ENCODE measurements at regions not wholly inside any gene's neighbourhood (a gene's known extent, or its start where the extent isn't known, plus 50 kb on each side); places are given as distances from the start of the nearest gene placed in this dataset.

DNA sequence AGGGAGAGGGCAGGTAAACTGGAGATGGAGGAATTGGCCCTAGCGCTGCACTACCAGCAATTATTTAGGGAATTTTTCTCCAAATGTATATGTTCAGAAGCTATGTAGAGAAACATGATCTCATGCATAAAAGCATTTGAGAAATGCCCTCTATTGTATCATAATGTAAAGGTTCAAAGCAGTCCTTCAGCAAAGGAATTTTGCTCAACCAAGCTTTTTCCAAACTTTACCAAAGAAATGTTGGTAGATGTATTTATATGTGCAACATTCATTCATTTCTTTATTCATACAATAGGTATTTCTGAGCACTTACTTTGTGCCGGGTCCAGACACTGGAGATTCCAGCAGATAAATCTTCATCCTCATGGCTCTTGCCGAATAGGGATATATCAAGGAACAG is 64.4 kb downstream of the XCL1 start:
- Histone ChIP-seq H3K27me3 (no peaks in the 10 kb centered on the region), H3K4me1 (no peaks in the 10 kb centered on the region), H3K27ac (no peak overlapping the region), H4K20me1 (ENCODE audit: low read depth) (no peaks in the 10 kb centered on the region), H3K79me2 (ENCODE audit: low read depth) (no peaks in the 10 kb centered on the region), H3K4me3 (no peak overlapping the region), H2AFZ (replicated peaks) (no peak overlapping the region), H3K9me3 (ENCODE audit: low read depth) (no peaks in the 10 kb centered on the region), H3F3A (ENCODE audit: low read depth) (no peaks in the 10 kb centered on the region), H3K4me2 (no peak overlapping the region), H3K9ac (no peak overlapping the region), H3K36me3 (no peaks in the 10 kb centered on the region)
- H3K36me3 Mint-ChIP-seq: no peaks in the 10 kb centered on the region
- no peak for DNase-seq (ENCODE audit: low spot score)
- no peaks in the 10 kb centered on the region for H3K4me1 Mint-ChIP-seq
- no peak for TF ChIP-seq CTCF (IDR thresholded peaks at IDR 0.05)
- no peak for TF ChIP-seq EZH2phosphoT487 (IDR thresholded peaks at IDR 0.05)
- no peak for TF ChIP-seq EZH2 (IDR thresholded peaks at IDR 0.05)
- no peak overlapping the region for H3K27ac Mint-ChIP-seq
- peaks cover 4% of the 10 kb centered on the region for H3K27me3 Mint-ChIP-seq (ENCODE audit: insufficient read depth, low read depth)
- no peaks in the 10 kb centered on the region for H3K9me3 Mint-ChIP-seq
- no peak overlapping the region for H3K4me3 Mint-ChIP-seq

GRCh38 chr1:168643152-168643551 is 66.7 kb downstream of the XCL1 start:
- Histone ChIP-seq H3K79me2 (ENCODE audit: low read depth) (no peaks in the 10 kb centered on the region), H3K27ac (no peak overlapping the region), H3K4me1 (no peaks in the 10 kb centered on the region), H3K4me3 (no peak overlapping the region), H3F3A (ENCODE audit: low read depth) (no peaks in the 10 kb centered on the region), H3K9me3 (ENCODE audit: low read depth) (no peaks in the 10 kb centered on the region), H3K36me3 (no peaks in the 10 kb centered on the region), H3K4me2 (no peak overlapping the region), H3K27me3 (no peaks in the 10 kb centered on the region), H3K9ac (no peak overlapping the region), H2AFZ (replicated peaks) (no peak overlapping the region), H4K20me1 (ENCODE audit: low read depth) (no peaks in the 10 kb centered on the region)
- H3K4me3 Mint-ChIP-seq: no peak overlapping the region
- no peaks in the 10 kb centered on the region for H3K4me1 Mint-ChIP-seq
- no peaks in the 10 kb centered on the region for H3K36me3 Mint-ChIP-seq
- H3K9me3 Mint-ChIP-seq: no peaks in the 10 kb centered on the region
- TF ChIP-seq CTCF (IDR thresholded peaks at IDR 0.05) (no peak), EZH2 (IDR thresholded peaks at IDR 0.05) (no peak), EZH2phosphoT487 (IDR thresholded peaks at IDR 0.05) (no peak)
- H3K27ac Mint-ChIP-seq: no peak overlapping the region
- H3K27me3 Mint-ChIP-seq (ENCODE audit: insufficient read depth, low read depth): peaks cover 6% of the 10 kb centered on the region
- DNase-seq (ENCODE audit: low spot score): no peak
